HG03520 (cell line): ENCODE measurements at regions not wholly inside any gene's neighbourhood (a gene's known extent, or its start where the extent isn't known, plus 50 kb on each side); places are given as distances from the start of the nearest gene placed in this dataset.
"Not testable (repeated sequence)": the region's sequence is repeated elsewhere in the genome, so short reads cannot be mapped to it uniquely, and the experiment has no call there.

Experiments used
- ATAC-seq: cut with Tn5 transposase; IDR thresholded peaks from one replicate; pipeline ENCODE4 v1.9.1; 2021; ENCODE audit warnings: mild to moderate bottlenecking, moderate library complexity; ENCODE audit not compliant: unreplicated experiment

DNA sequence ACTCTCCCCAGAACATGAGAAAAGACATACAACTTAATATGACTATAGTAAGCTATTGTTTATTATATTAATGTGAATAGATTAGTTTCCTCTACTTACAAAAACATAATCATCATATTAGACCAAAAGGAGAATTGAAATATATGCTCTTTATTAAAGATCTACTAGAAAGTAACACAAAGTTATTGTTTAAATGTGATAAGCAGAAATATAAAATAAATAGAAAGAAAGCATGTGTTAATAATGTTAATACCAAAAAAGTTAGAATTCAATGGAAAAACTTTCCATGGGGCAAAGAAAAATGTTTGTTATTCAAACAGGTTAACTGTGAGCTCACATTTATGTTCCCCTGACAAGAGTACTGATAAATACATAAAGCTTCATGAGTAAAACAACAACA lies 421.4 kb upstream of the UBE2E3 start:
- no peak for ATAC-seq

GRCh38 chr2:180555391-180555965 lies 424.9 kb upstream of the UBE2E3 start:
- ATAC-seq = no peak

- ATAC-seq = no peak
These were observed 426.1 kb upstream of the UBE2E3 start for GRCh38 chr2:180554330-180554729.

- ATAC-seq = no peak
These were observed 427.2 kb upstream of the UBE2E3 start for GRCh38 chr2:180553094-180553715.

DNA sequence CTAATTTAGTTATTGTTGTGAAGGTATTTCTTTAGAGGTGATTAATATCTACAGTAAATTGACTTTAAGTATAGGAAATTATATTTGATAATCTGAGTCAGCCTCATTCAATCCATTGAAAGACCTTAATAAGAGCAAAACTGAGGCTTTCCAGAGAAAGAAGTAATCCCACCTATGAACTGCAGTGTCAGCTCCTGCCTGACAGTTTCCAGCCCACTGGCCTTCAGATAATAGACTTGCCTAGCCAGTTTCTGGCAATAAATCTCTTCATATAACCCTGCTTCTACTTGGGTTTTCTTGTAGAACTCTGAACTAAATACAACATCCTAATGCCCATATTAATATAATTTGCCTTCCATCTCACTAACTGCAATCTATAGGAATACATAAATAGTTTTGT lies 437.9 kb upstream of the UBE2E3 start:
- no peak for ATAC-seq

- no peak for ATAC-seq
These were observed 439.6 kb upstream of the UBE2E3 start for GRCh38 chr2:180540761-180541160.

- ATAC-seq = no peak
These were observed 440.9 kb upstream of the UBE2E3 start for GRCh38 chr2:180539541-180539940.

GRCh38 chr2:180535289-180535688 lies 445.1 kb upstream of the UBE2E3 start:
- no peak for ATAC-seq

- not testable (repeated sequence) for ATAC-seq
These were observed 448.6 kb upstream of the UBE2E3 start for GRCh38 chr2:180531787-180532186.

GRCh38 chr2:180524499-180524898 lies 455.9 kb upstream of the UBE2E3 start:
- ATAC-seq = no peak

DNA sequence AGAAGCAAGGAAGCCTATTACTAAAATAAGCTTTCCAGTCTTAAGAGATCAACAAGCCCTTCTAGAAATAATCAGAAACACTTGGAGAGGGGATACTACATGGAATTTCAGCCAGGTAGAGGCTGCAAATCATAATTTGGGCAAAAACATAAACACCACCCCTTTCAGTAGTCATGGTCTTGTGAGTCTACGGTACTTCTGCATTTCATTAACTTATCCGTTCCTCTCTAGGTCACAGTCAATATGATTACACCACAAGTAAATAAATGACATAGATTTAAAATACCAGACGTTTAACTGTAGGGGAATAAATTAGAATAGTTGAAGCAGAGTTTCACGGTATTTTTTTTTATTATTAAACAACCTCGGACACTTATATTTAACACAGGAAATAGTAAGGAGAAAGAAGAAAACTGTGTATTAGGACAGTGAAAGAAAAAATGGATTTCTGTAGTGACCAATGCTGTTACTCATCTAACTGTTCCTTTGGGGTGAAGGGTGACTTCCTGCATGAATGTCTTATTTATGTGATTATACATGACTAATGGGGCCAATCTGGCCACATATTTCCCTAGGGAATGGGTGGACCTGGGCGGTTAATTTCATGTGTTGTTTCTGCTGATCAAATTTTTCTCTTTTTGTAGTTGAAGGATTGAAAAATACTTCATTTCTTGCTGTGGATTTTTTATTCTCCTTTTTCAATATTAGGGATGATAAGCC lies 456.6 kb upstream of the UBE2E3 start:
- ATAC-seq = no peak

- ATAC-seq = no peak
These were observed 459.4 kb upstream of the UBE2E3 start for GRCh38 chr2:180520921-180521581.

- no peak for ATAC-seq
These were observed 460.2 kb upstream of the UBE2E3 start for GRCh38 chr2:180520206-180520605.

- no peak for ATAC-seq
These were observed 461.1 kb upstream of the UBE2E3 start for GRCh38 chr2:180519276-180519675.

DNA sequence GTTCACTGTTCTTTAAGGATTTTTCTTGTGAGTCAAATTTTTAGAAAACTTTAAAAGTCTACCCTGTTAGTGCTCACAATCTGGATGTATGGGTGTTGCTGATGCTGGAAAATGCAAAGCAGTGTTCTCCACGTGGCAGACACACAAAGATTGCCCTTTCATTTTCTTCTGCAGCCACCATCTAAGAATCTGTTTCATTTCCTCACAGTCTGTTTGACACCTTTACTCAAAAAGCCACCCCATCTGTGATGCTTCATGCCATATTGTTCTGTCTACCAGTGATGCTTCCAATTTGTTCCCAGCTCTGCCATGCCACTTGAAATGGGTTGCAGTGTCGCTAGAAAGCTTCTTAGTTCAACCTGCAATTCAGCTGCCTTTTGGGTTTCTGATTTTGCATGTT lies 464.2 kb upstream of the UBE2E3 start:
- peak; percentile 64 for ATAC-seq

DNA sequence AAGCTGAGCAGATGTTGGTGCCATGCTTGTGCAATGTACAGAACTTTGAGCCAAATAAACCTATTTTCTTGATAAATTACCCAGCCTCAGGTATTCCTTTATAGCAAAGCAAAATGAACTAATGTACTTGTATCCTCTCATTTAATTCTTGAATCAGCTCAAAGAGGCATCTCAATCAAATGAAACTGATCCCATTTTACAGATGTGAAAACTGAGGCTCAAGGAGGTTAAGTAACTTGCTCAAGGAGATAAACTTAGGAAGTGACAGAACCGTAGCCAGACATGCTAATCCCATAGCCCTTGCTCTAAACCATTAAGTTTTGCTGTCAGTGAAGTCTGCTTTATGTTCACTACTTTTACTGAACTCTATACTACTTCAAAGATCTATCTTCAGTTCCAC lies 467.0 kb upstream of the UBE2E3 start:
- no peak for ATAC-seq

GRCh38 chr2:180508458-180508857 lies 471.9 kb upstream of the UBE2E3 start:
- ATAC-seq = no peak

GRCh38 chr2:180507028-180507427 lies 473.4 kb upstream of the UBE2E3 start:
- ATAC-seq = no peak

DNA sequence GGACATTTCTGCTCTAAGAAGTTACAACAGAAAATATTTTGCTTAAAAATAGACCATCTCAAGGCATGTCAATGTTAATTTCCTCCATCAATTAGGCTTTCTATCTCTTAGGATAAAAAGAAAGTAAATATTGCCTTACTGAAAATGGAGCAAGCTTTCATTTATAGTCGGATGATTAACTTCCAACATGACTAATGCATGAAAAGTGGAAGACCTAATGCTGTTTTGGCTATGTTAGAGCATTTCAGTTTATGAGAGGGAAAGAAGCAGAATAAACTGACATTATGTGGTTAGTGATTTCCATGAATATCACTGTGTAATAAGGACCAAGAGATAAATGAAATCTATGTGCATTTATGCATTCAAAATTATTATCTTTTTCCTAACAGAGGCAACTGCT lies 475.2 kb upstream of the UBE2E3 start:
- no peak for ATAC-seq

DNA sequence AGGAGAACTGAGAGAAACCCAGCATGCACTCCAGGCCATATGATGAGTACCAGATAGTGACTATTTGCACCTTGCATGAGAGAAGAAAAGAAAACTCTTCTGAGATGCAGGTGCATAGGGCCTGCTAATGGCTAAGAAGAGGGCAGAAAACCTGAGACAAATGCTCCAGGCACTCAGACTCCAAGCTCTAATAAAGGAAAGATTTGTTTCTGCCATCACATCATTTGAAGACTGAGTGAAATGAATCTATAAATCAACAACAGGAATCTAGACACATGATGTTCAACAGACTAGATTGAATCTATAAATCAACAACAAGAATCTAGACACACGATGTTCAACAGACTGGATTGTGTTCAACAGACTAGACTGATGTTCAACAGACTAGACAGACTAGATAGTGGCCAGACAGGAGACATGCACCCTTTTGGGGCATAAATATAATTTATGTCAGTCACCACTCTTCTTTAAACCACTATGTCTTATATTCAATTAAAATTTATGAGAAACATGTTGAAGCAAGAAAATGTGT lies 482.7 kb upstream of the UBE2E3 start:
- ATAC-seq = no peak

GRCh38 chr2:180495606-180496005 lies 484.8 kb upstream of the UBE2E3 start:
- ATAC-seq = no peak

DNA sequence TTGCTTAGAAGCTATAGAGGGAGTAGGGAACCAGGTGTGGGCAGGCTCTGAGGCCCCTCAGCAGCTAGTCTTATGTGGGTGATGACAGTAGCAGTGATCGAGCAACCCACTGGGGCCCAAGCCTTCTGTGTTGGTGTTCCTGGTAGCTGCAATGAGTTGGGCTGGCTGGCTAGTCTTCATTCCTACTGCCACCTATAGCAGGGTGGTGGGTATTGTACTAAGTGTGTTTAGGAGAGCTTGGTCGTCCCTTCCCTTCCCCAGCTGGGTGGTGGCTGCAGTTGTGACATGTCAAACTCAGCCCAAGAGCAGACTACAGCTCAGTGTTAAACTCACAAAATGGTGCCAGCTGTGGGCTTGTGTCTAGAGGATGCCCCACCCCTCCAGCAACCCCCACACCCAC lies 486.1 kb upstream of the UBE2E3 start:
- no peak for ATAC-seq
